ENCODE measurements at regions not wholly inside any gene's neighbourhood (a gene's known extent, or its start where the extent isn't known, plus 50 kb on each side); places are given as distances from the start of the nearest gene placed in this dataset.
A peak's percentile ranks its signal among the peaks of the same experiment; 100 is the strongest.

- Histone ChIP-seq H3K4me3 (no peak overlapping the region), H3K9me3 (no peaks in the 10 kb centered on the region), H3K27ac (no peak overlapping the region), H3K4me1 (no peaks in the 10 kb centered on the region), H3K4me2 (no peak overlapping the region)
- TF ChIP-seq RFX5 (IDR thresholded peaks at IDR 0.05) (no peak), GATA3 (IDR thresholded peaks at IDR 0.05; ENCODE audit: borderline replicate concordance) (no peak), FOSL2 (IDR thresholded peaks at IDR 0.05) (no peak), FOSL2 (CRISPR knock-in tag; IDR thresholded peaks at IDR 0.05) (no peak)
- ChIA-PET CTCF (interaction anchor here (0.9 to 1.0 kb wide), 2 partner anchors 15 to 75 kb away, joined by 3 read pairs; no protein-coding TSS in a partner anchor), POLR2A (no interaction called here)
- 70% methylated on average over 2 of the region's 2 CpGs for WGBS (ENCODE audit: missing lambda C conversion rate)
- DNase-seq (ENCODE audit: low read depth in 1 of 2, low spot score in 1 of 2) (no peak), ATAC-seq (no peak), FAIRE-seq (no peak)
These were observed 327.1 kb upstream of the FMN2 start for GRCh38 chr1:239764546-239764945.

- no peak for TF ChIP-seq KDM5A (IDR thresholded peaks at IDR 0.05)
- Histone ChIP-seq H3K27ac (no peak overlapping the region), H3K4me1 (no peaks in the 10 kb centered on the region), H3K4me2 (no peak overlapping the region), H3K9me3 (no peaks in the 10 kb centered on the region), H3K4me3 (no peak overlapping the region)
- ATAC-seq (peak; percentile 47 to 66; a peak in 3 of 6 replicates), FAIRE-seq (no peak), DNase-seq (ENCODE audit: low read depth in 1 of 2, low spot score in 1 of 2) (peak in 1 of 2 experiments; percentile 4)
- ChIA-PET POLR2A (no interaction called here), CTCF (no interaction called here)
- WGBS (ENCODE audit: missing lambda C conversion rate) = 42% methylated on average over 5 of the region's 5 CpGs
These were observed 326.5 kb upstream of the FMN2 start for GRCh38 chr1:239765163-239765562.

GRCh38 chr1:239771550-239771949, 320.1 kb upstream of the FMN2 start:
- H3K27ac ChIP-seq = no peak overlapping the region
- DNase-seq (ENCODE audit: low read depth in 1 of 2, low spot score in 1 of 2) (no peak), ATAC-seq (no peak), FAIRE-seq (no peak)
- no peak for TF ChIP-seq CEBPB (IDR thresholded peaks at IDR 0.05)
- no peak for TF ChIP-seq CHD2 (IDR thresholded peaks at IDR 0.05; ENCODE audit: low read length, partially characterized antibody)
- no peak for TF ChIP-seq HOXB13 (CRISPR knock-in tag; IDR thresholded peaks at IDR 0.05; ENCODE audit: low read depth)
- TF ChIP-seq BCL3 (IDR thresholded peaks at IDR 0.05) = no peak
- no peak for TF ChIP-seq ZSCAN20 (CRISPR knock-in tag; IDR thresholded peaks at IDR 0.05)
- POLR2A ChIA-PET = no interaction called here
- WGBS (ENCODE audit: missing lambda C conversion rate) = 70% methylated on average over 2 of the region's 2 CpGs
- peaks cover 5% of the 10 kb centered on the region; the same call in 1 of the 3 replicates for H3K4me1 ChIP-seq
- CTCF ChIA-PET = no interaction called here
- no peak overlapping the region for H3K4me3 ChIP-seq
- no peaks in the 10 kb centered on the region for H3K9me3 ChIP-seq
- H3K4me2 ChIP-seq = no peak overlapping the region

- Histone ChIP-seq H3K4me2 (no peak overlapping the region), H3K27ac (no peak overlapping the region), H3K4me3 (no peak overlapping the region), H3K9me3 (no peaks in the 10 kb centered on the region), H3K4me1 (peaks cover 6% of the 10 kb centered on the region; the same call in 1 of the 3 replicates)
- TF ChIP-seq RCOR1 (IDR thresholded peaks at IDR 0.05; ENCODE audit: low read depth, low read length) (no peak), ZFP36 (IDR thresholded peaks at IDR 0.05; ENCODE audit: borderline replicate concordance, partially characterized antibody) (no peak), SREBF2 (IDR thresholded peaks at IDR 0.05) (no peak), FOXS1 (CRISPR knock-in tag; IDR thresholded peaks at IDR 0.05) (no peak), HDAC2 (IDR thresholded peaks at IDR 0.05) (no peak), HOXB13 (CRISPR knock-in tag; IDR thresholded peaks at IDR 0.05; ENCODE audit: low read depth) (no peak), POLR2AphosphoS2 (conservative IDR thresholded peaks at IDR 0.05; ENCODE audit: low read length) (no peak), REST (IDR thresholded peaks at IDR 0.05) (no peak), RAD21 (conservative IDR thresholded peaks at IDR 0.05 in 1 of 2, IDR thresholded peaks at IDR 0.05 in 1 of 2) (no peak), POLR2A (IDR thresholded peaks at IDR 0.05; ENCODE audit: low read length) (no peak), ELK1 (IDR thresholded peaks at IDR 0.05; ENCODE audit: low read depth, low read length) (no peak), NR3C1 (IDR thresholded peaks at IDR 0.05) (no peak), KDM1A (IDR thresholded peaks at IDR 0.05; ENCODE audit: low read depth) (no peak)
- ChIA-PET CTCF (no interaction called here), POLR2A (no interaction called here)
- FAIRE-seq (no peak), DNase-seq (ENCODE audit: low read depth in 1 of 2, low spot score in 1 of 2) (no peak), ATAC-seq (no peak)
- 62% methylated on average over 4 of the region's 4 CpGs for WGBS (ENCODE audit: missing lambda C conversion rate)
These were observed 319.2 kb upstream of the FMN2 start for GRCh38 chr1:239772446-239772845.

Measured in A549 (cell line).